Activated CD4-positive, alpha-beta T cell treated with anti-CD3 and anti-CD28 coated beads, Interleukin-2, amount 10 ng/mL, durations not matched to agents 24 days and 14 days (primary cell): ENCODE measurements at regions not wholly inside any gene's neighbourhood (a gene's known extent, or its start where the extent isn't known, plus 50 kb on each side); places are given as distances from the start of the nearest gene placed in this dataset.
"Not testable (repeated sequence)": the region's sequence is repeated elsewhere in the genome, so short reads cannot be mapped to it uniquely, and the experiment has no call there.

ENCODE experiments used
- DNase-seq: peaks from one replicate; pipeline ENCODE4 v3.0.0; 2022
- H3K27ac Mint-ChIP-seq: one replicate; pipeline ENCODE4 v1.8.0; 2022; ENCODE audit warnings: mild to moderate bottlenecking, mixed read lengths
- H3K27me3 Mint-ChIP-seq: one replicate; pipeline ENCODE4 v1.8.0; 2022; ENCODE audit warnings: mixed read lengths
- H3K36me3 Mint-ChIP-seq: one replicate; pipeline ENCODE4 v1.8.0; 2022; ENCODE audit warnings: low read depth, mild to moderate bottlenecking, mixed read lengths
- H3K4me1 Mint-ChIP-seq: one replicate; pipeline ENCODE4 v1.8.0; 2021; ENCODE audit warnings: mixed read lengths
- H3K4me3 Mint-ChIP-seq: one replicate; pipeline ENCODE4 v1.8.0; 2022; ENCODE audit warnings: mild to moderate bottlenecking, moderate library complexity, mixed read lengths
- H3K9me3 Mint-ChIP-seq: one replicate; pipeline ENCODE4 v1.8.0; 2021; ENCODE audit warnings: mixed read lengths
- intact Hi-C: fragments of 100-400 bp; cut with micrococcal nuclease; formaldehyde crosslinking; loops from one replicate; pipeline ENCODE4 v1.15.1; 2023

DNA sequence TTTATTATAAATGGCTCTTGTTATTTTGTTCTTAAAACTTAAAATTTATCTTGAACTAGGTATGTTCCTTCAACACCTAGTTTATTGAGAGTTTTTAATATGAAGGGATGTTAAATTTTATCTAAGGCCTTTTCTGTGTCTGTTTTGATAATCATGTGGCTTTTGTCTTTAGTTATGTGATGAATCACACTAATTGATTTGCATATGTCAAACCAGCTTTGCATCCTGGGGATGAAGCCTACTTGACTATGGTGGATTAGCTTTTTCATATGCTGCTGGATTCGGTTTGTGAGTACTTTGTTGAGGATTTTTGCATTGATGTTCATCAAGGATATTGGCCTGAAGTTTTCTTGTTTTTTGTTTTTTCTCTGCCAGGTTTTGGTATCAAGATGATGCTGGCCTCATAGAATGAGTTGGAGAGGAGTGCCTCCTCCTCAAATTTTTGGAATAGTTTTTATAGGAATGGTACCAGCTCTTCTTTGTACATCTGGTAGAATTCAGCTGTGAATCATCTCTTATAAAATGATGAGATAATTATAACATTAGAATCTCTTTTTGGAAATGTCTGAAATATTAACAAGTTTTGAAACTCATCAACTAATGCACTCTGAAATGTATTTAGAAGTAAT lies 78.7 kb upstream of the AGR3 start:
- no peaks in the 10 kb centered on the region for H3K4me1 Mint-ChIP-seq
- peaks cover 3% of the 10 kb centered on the region for H3K27me3 Mint-ChIP-seq
- H3K27ac Mint-ChIP-seq, result no peak overlapping the region
- no peak overlapping the region for H3K4me3 Mint-ChIP-seq
- H3K9me3 Mint-ChIP-seq, result peaks cover 8% of the 10 kb centered on the region
- no peaks in the 10 kb centered on the region for H3K36me3 Mint-ChIP-seq
- intact Hi-C loops, result no loop called here
- DNase-seq, result no peak

DNA sequence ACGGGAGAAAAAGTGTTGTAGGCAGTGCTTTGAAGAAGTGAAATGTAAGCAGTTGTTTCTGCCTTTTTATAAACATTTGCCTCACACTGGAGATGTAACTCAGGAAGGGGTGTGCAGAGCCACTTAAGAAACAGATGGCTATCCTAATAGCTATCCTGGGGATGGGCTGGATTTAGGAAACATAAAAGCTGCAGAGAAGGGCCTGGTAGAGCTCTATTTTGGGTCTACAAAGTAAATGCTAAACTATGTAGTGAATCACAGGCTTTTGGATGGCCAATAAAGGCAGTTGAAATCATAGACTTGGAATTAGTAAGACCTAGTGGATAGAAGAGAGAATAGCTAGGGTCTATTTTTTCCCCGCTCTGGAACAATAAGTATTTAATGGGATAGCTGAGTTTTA lies 79.9 kb upstream of the AGR3 start:
- Mint-ChIP-seq H3K4me1 (no peaks in the 10 kb centered on the region), H3K36me3 (no peaks in the 10 kb centered on the region)

DNA sequence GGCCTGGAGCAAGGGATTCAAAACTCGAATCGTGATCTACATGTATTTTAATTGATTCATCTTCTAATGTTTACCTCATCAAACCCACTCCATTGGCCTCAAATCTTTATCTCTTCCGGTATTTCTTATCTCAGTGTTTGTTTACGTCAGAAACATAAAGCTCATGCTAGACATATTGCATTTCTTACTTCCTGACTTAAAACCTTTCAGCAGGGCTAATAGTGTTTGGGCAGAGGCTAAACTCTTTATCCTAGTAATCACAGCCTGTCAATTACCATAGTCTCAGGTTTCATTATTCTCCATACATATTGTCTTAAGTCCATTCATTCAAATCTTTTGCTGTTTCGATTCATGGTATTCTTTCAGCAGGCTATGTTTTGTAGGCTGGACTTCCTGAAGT lies 81.3 kb upstream of the AGR3 start:
- Mint-ChIP-seq H3K4me3 (no peak overlapping the region), H3K9me3 (peaks cover 4% of the 10 kb centered on the region), H3K36me3 (no peaks in the 10 kb centered on the region), H3K27me3 (no peaks in the 10 kb centered on the region), H3K4me1 (no peaks in the 10 kb centered on the region), H3K27ac (no peak overlapping the region)
- intact Hi-C loops, result no loop called here
- no peak for DNase-seq

More for the DNA sequence above, 79.9 kb upstream of the AGR3 start:
- Mint-ChIP-seq H3K4me3 (no peak overlapping the region), H3K27me3 (no peaks in the 10 kb centered on the region), H3K9me3 (peaks cover 8% of the 10 kb centered on the region), H3K27ac (no peak overlapping the region)
- intact Hi-C loops, result no loop called here
- DNase-seq, result no peak

GRCh38 chr7:16965697-16966096 lies 83.9 kb upstream of the AGR3 start:
- intact Hi-C loops, H3K27ac Mint-ChIP-seq, H3K4me3 Mint-ChIP-seq, H3K4me1 Mint-ChIP-seq, H3K9me3 Mint-ChIP-seq, H3K36me3 Mint-ChIP-seq, DNase-seq: not testable (repeated sequence)
- peaks cover 14% of the 10 kb centered on the region for H3K27me3 Mint-ChIP-seq

DNA sequence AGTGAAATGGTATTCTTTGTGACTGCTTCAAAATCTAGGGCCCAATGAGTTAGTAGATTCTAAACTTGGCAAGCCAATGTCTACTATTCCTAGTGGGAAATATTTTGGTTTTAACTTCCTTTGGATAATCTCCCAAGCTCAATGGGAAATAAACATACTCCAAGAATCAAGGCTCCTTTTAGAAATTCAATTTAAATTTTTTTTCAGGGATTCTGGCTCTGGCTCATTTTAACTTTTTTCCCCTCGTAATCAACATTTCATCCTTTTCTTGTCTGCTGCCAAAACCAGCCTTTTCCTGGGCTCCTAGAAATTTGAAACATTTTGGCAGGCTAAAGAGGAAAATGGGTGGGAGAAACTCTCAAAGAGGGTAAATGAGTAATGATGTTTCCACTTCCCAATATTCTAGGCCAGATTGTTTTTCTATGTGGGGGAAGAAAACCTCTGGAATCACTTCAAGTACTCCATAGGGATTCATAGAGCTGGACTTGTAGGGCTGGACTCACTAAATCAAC lies 85.6 kb upstream of the AGR3 start:
- H3K27ac Mint-ChIP-seq, result no peak overlapping the region
- H3K4me3 Mint-ChIP-seq, result no peak overlapping the region
- intact Hi-C loops, result no loop called here
- H3K4me1 Mint-ChIP-seq, result no peaks in the 10 kb centered on the region
- peaks cover 24% of the 10 kb centered on the region for H3K27me3 Mint-ChIP-seq
- no peak for DNase-seq
- no peaks in the 10 kb centered on the region for H3K36me3 Mint-ChIP-seq
- peaks cover 4% of the 10 kb centered on the region for H3K9me3 Mint-ChIP-seq

GRCh38 chr7:16970732-16971482 lies 89.1 kb upstream of the AGR3 start:
- no peak for DNase-seq
- no peaks in the 10 kb centered on the region for H3K36me3 Mint-ChIP-seq
- no peak overlapping the region for H3K4me3 Mint-ChIP-seq
- intact Hi-C loops, result no loop called here
- peaks cover 3% of the 10 kb centered on the region for H3K4me1 Mint-ChIP-seq
- no peak overlapping the region for H3K27ac Mint-ChIP-seq
- no peaks in the 10 kb centered on the region for H3K9me3 Mint-ChIP-seq
- H3K27me3 Mint-ChIP-seq, result peaks cover 24% of the 10 kb centered on the region

DNA sequence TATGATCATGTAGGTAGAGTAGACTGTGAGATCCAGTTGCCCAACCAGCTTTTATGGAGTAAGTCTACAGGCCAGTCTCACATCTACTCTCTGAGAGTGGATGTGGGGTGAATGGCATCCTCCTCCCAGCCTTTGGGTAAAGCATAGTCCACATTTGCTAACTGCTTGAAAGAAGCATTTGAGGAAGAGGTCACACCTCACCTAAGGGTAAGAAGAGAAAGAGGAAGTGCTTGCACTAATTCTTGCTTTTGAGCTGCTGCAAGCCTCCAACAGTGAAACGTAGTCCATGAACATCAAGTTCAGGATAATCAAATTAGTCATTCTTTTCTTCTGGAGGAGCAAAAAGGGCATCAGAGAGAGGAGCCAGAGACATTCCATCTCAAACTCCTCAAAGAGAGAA lies 93.9 kb upstream of the AGR3 start:
- Mint-ChIP-seq H3K9me3 (no peaks in the 10 kb centered on the region), H3K36me3 (no peaks in the 10 kb centered on the region), H3K27ac (no peak overlapping the region), H3K4me3 (no peak overlapping the region), H3K27me3 (peaks cover 36% of the 10 kb centered on the region), H3K4me1 (peaks cover 3% of the 10 kb centered on the region)
- DNase-seq, result no peak
- intact Hi-C loops, result no loop called here

GRCh38 chr7:16978358-16979244 lies 96.8 kb upstream of the AGR3 start:
- no peaks in the 10 kb centered on the region for H3K36me3 Mint-ChIP-seq
- no peaks in the 10 kb centered on the region for H3K9me3 Mint-ChIP-seq
- H3K27ac Mint-ChIP-seq, result no peak overlapping the region
- no peak for DNase-seq
- intact Hi-C loops, result no loop called here
- no peak overlapping the region for H3K4me3 Mint-ChIP-seq
- H3K27me3 Mint-ChIP-seq, result peaks cover 34% of the 10 kb centered on the region
- H3K4me1 Mint-ChIP-seq, result peaks cover 11% of the 10 kb centered on the region

DNA sequence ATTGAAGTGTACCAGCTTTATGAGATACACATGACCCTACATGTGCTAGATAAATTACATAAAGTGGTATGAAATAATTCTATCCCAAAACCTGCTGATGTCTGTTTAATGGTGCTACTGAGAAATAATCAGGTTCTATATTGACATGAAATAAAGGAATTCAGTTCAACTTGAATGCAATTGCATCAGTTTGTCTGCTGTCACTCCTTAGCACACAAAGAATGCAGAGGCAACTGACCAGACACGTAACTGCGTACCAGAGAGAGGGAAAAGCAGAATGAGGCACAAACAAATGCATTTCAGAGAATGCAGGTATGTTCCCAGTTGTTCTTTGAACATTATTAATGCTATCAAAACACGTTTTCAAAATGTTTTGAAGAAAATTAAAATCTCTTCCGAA lies 98.8 kb upstream of the AGR3 start:
- H3K4me3 Mint-ChIP-seq, result no peak overlapping the region
- intact Hi-C loops, result loop anchor here (5.0 to 10.0 kb wide), 2 partner anchors 424 to 677 kb away; no protein-coding TSS in a partner anchor
- H3K4me1 Mint-ChIP-seq, result peaks cover 17% of the 10 kb centered on the region
- H3K27me3 Mint-ChIP-seq, result peaks cover 40% of the 10 kb centered on the region
- no peak for DNase-seq
- H3K27ac Mint-ChIP-seq, result no peak overlapping the region
- H3K36me3 Mint-ChIP-seq, result no peaks in the 10 kb centered on the region
- no peaks in the 10 kb centered on the region for H3K9me3 Mint-ChIP-seq

- peak overlapping the region; percentile 20 for H3K4me3 Mint-ChIP-seq
- H3K27ac Mint-ChIP-seq, result no peak overlapping the region
- peaks cover 15% of the 10 kb centered on the region for H3K4me1 Mint-ChIP-seq
- no peaks in the 10 kb centered on the region for H3K9me3 Mint-ChIP-seq
- peaks cover 36% of the 10 kb centered on the region for H3K27me3 Mint-ChIP-seq
- intact Hi-C loops, result loop anchor here (1.0 to 10.0 kb wide), 6 partner anchors 56 to 675 kb away; partner anchors contain the start of gene AHR
- H3K36me3 Mint-ChIP-seq, result no peaks in the 10 kb centered on the region
- peak; percentile 75 for DNase-seq
Observed at GRCh38 chr7:16982640-16983350, 101.0 kb upstream of the AGR3 start.

- peaks cover 36% of the 10 kb centered on the region for H3K27me3 Mint-ChIP-seq
- H3K27ac Mint-ChIP-seq, result no peak overlapping the region
- peaks cover 15% of the 10 kb centered on the region for H3K4me1 Mint-ChIP-seq
- H3K4me3 Mint-ChIP-seq, result no peak overlapping the region
- H3K9me3 Mint-ChIP-seq, result no peaks in the 10 kb centered on the region
- no peaks in the 10 kb centered on the region for H3K36me3 Mint-ChIP-seq
- intact Hi-C loops, result loop anchor here (5.0 to 10.0 kb wide), 2 partner anchors 420 to 673 kb away; no protein-coding TSS in a partner anchor
- no peak for DNase-seq
Observed at GRCh38 chr7:16984375-16984774, 102.6 kb upstream of the AGR3 start.

GRCh38 chr7:16985621-16986020 lies 103.8 kb upstream of the AGR3 start:
- Mint-ChIP-seq H3K4me3 (no peak overlapping the region), H3K36me3 (no peaks in the 10 kb centered on the region), H3K27me3 (peaks cover 28% of the 10 kb centered on the region), H3K4me1 (peaks cover 15% of the 10 kb centered on the region), H3K9me3 (no peaks in the 10 kb centered on the region), H3K27ac (no peak overlapping the region)
- no peak for DNase-seq
- intact Hi-C loops, result loop anchor here (10.0 kb wide), 1 partner anchor 419 kb away; no protein-coding TSS in a partner anchor

DNA sequence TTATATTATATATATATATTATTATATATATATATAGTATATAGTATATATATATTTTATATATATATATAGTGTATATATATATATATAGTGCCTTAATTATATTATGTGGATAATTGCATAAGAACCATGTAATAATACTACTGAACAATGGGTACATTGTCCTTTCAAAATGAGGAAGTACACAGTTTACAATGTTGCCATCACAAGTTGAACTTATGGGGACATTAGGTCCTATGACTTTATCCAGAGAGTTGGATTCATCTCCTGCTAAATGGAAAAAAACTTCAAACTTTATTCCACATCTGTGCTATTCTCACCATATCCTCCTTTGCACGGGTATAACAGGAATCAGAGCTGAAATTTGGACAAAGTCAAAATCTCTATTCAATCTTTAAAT lies 105.0 kb upstream of the AGR3 start:
- H3K36me3 Mint-ChIP-seq, result no peaks in the 10 kb centered on the region
- DNase-seq, result no peak
- intact Hi-C loops, result loop anchor here (10.0 kb wide), 1 partner anchor 418 kb away; no protein-coding TSS in a partner anchor
- H3K4me3 Mint-ChIP-seq, result no peak overlapping the region
- H3K4me1 Mint-ChIP-seq, result peaks cover 15% of the 10 kb centered on the region
- H3K27me3 Mint-ChIP-seq, result peaks cover 24% of the 10 kb centered on the region
- no peaks in the 10 kb centered on the region for H3K9me3 Mint-ChIP-seq
- no peak overlapping the region for H3K27ac Mint-ChIP-seq
